Caco-2 (cell line): ENCODE measurements at regions not wholly inside any gene's neighbourhood (a gene's known extent, or its start where the extent isn't known, plus 50 kb on each side); places are given as distances from the start of the nearest gene placed in this dataset.

Experiments used
- BruUV-seq: library from RNA; stranded (reverse); fragments of 400-500 nt; replicated peaks from 2 replicates; lab custom pipeline; 2021; lab: Mats Ljungman, UMichigan
- CTCF ChIA-PET: fragments of 300-600 bp; sonication (Branson Sonifier 250); formaldehyde crosslinking; loops from one replicate; lab custom pipeline; 2022; ENCODE audit warnings: antibody characterized with exemption; lab: Charles Lee
- POLR2A ChIA-PET: fragments of 300-600 bp; sonication (Branson Sonifier 250); formaldehyde crosslinking; loops from one replicate; lab custom pipeline; 2022; ENCODE audit warnings: antibody characterized with exemption; lab: Charles Lee
- DNase-seq, 2 experiments: peaks; one replicate each; pipeline versions ENCODE4 v3.0.0 to v3.0.0-alpha.2; 2020 to 2022
- H3K27me3 ChIP-seq: replicated peaks from 2 replicates; pipeline ENCODE4 v1.6.0; 2011; ENCODE audit warnings: low read length; ENCODE audit not compliant: control insufficient read depth, insufficient read depth
- H3K36me3 ChIP-seq: 2 replicates; pipeline ENCODE4 v1.5.1; 2011; ENCODE audit warnings: low read length; ENCODE audit not compliant: control insufficient read depth, insufficient read depth
- H3K4me1 ChIP-seq: fragments of 250-450 bp; sonication (Bioruptor Pico); 2 replicates; pipeline ENCODE4 v1.5.1; 2020; ENCODE audit warnings: mild to moderate bottlenecking
- H3K4me3 ChIP-seq: 2 replicates; pipeline ENCODE4 v1.5.1; 2011; ENCODE audit warnings: low read depth, mild to moderate bottlenecking, control low read depth, low read length
- H3K9me3 ChIP-seq: fragments of 250-450 bp; sonication (Bioruptor Pico); 2 replicates; pipeline ENCODE4 v1.5.1; 2020; ENCODE audit warnings: mild to moderate bottlenecking, moderate library complexity
- H3K27ac Mint-ChIP-seq: one replicate; pipeline ENCODE4 v1.8.0; 2022; ENCODE audit warnings: mixed read lengths; ENCODE audit not compliant: unreplicated experiment
- H3K27me3 Mint-ChIP-seq: one replicate; pipeline ENCODE4 v1.8.0; 2022; ENCODE audit warnings: mixed read lengths; ENCODE audit not compliant: insufficient read depth, unreplicated experiment
- H3K36me3 Mint-ChIP-seq: one replicate; pipeline ENCODE4 v1.8.0; 2022; ENCODE audit warnings: mild to moderate bottlenecking, mixed read lengths; ENCODE audit not compliant: insufficient read depth, unreplicated experiment
- H3K4me1 Mint-ChIP-seq: one replicate; pipeline ENCODE4 v1.8.0; 2022; ENCODE audit warnings: low read depth, mixed read lengths; ENCODE audit not compliant: unreplicated experiment
- H3K4me3 Mint-ChIP-seq: one replicate; pipeline ENCODE4 v1.8.0; 2022; ENCODE audit warnings: mild to moderate bottlenecking, moderate library complexity, mixed read lengths; ENCODE audit not compliant: unreplicated experiment
- H3K9me3 Mint-ChIP-seq: one replicate; pipeline ENCODE4 v1.8.0; 2022; ENCODE audit warnings: mixed read lengths; ENCODE audit not compliant: unreplicated experiment
- intact Hi-C: fragments of 100-400 bp; cut with micrococcal nuclease; formaldehyde crosslinking; loops from one replicate; pipeline ENCODE4 v1.10.0; 2022; ENCODE audit not compliant: unreplicated experiment
- TF ChIP-seq, protein P1 (sequence below), 2 experiments: fragments of 200-600 bp in 1 of 2; IDR thresholded peaks; 1 replicate in 1 of 2; 2 replicates in 1 of 2; pipeline versions ENCODE4 v1.5.1 to v1.8.0; 2011 to 2022; ENCODE audit warnings: antibody characterized with exemption in 1 of 2, control low read depth in 1 of 2, inconsistent platforms in 1 of 2, low read depth in 1 of 2, low read length in 1 of 2, mild to moderate bottlenecking in 1 of 2, moderate library complexity in 1 of 2; ENCODE audit not compliant: insufficient read depth in 1 of 2, severe bottlenecking in 1 of 2, unreplicated experiment in 1 of 2

DNA sequence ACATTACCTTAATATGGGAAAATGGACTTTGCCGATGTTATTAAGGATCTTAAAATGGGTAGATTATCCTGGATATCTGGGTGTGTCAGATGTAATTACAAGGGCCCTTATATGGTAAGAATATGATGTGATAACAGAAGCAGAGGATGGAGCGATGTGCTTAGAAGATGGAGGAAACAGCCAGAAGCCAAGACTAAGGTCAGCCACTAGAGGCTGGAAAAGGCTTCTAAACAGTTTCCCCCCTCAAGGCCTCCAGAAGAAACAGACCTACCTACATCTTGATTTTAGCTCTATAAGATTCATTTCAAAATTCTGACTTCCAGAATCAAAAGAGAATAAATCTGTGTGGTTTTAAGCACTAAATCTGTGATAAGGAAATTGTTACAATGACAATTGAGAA is 131.9 kb downstream of the CAAP1 start:
- Mint-ChIP-seq H3K4me1 (no peaks in the 10 kb centered on the region), H3K36me3 (peaks cover 6% of the 10 kb centered on the region), H3K27me3 (peaks cover 5% of the 10 kb centered on the region), H3K27ac (no peak overlapping the region), H3K4me3 (no peak overlapping the region), H3K9me3 (no peaks in the 10 kb centered on the region)
- TF ChIP-seq, protein P1, sequence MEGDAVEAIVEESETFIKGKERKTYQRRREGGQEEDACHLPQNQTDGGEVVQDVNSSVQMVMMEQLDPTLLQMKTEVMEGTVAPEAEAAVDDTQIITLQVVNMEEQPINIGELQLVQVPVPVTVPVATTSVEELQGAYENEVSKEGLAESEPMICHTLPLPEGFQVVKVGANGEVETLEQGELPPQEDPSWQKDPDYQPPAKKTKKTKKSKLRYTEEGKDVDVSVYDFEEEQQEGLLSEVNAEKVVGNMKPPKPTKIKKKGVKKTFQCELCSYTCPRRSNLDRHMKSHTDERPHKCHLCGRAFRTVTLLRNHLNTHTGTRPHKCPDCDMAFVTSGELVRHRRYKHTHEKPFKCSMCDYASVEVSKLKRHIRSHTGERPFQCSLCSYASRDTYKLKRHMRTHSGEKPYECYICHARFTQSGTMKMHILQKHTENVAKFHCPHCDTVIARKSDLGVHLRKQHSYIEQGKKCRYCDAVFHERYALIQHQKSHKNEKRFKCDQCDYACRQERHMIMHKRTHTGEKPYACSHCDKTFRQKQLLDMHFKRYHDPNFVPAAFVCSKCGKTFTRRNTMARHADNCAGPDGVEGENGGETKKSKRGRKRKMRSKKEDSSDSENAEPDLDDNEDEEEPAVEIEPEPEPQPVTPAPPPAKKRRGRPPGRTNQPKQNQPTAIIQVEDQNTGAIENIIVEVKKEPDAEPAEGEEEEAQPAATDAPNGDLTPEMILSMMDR (IDR thresholded peaks at IDR 0.05; ENCODE audit: insufficient read depth in 1 of 2, low read depth in 1 of 2, low read length in 1 of 2, severe bottlenecking in 1 of 2, unreplicated experiment in 1 of 2): no peak
- ChIA-PET CTCF (no interaction called here), POLR2A (no interaction called here)
- Histone ChIP-seq H3K27me3 (no peaks in the 10 kb centered on the region), H3K9me3 (no peaks in the 10 kb centered on the region), H3K36me3 (no peaks in the 10 kb centered on the region), H3K4me1 (no peaks in the 10 kb centered on the region), H3K4me3 (no peak overlapping the region)
- intact Hi-C loops: no loop called here
- no peak for DNase-seq
- no TSS peak for BruUV-seq

DNA sequence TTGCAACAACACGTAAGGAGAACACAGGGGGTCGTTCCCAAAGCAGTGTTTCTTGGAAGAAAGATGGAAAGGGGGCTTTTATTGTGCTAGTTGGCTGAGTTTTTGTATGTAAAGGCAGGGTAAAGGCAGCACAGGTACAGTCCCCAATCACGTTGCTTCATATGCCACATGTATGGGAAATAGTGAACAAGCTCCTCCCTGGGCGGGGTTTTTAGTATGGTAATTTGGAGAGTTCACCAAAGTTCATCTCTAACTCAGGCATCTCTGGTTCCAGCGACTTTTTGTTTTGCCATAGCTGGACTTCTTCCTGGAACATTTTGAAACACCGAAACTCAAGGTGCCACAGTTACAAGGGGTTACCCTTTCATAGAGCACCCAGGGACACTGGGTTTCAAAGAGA is 133.9 kb downstream of the CAAP1 start:
- H3K4me3 ChIP-seq: no peak overlapping the region
- H3K4me1 Mint-ChIP-seq: no peaks in the 10 kb centered on the region
- no peak overlapping the region for H3K27ac Mint-ChIP-seq
- no TSS peak for BruUV-seq
- TF ChIP-seq, protein P1 (IDR thresholded peaks at IDR 0.05; ENCODE audit: insufficient read depth in 1 of 2, low read depth in 1 of 2, low read length in 1 of 2, severe bottlenecking in 1 of 2, unreplicated experiment in 1 of 2): no peak
- intact Hi-C loops: no loop called here
- H3K4me1 ChIP-seq: no peaks in the 10 kb centered on the region
- no peaks in the 10 kb centered on the region for H3K9me3 ChIP-seq
- H3K27me3 Mint-ChIP-seq: peaks cover 5% of the 10 kb centered on the region
- DNase-seq: no peak
- peaks cover 3% of the 10 kb centered on the region for H3K36me3 Mint-ChIP-seq
- ChIA-PET POLR2A (no interaction called here), CTCF (interaction anchor here (0.6 kb wide), 1 partner anchor 240 kb away, joined by 4 read pairs; no protein-coding TSS in a partner anchor)
- H3K9me3 Mint-ChIP-seq: no peaks in the 10 kb centered on the region
- no peak overlapping the region for H3K4me3 Mint-ChIP-seq
- H3K36me3 ChIP-seq: no peaks in the 10 kb centered on the region
- H3K27me3 ChIP-seq: no peaks in the 10 kb centered on the region

DNA sequence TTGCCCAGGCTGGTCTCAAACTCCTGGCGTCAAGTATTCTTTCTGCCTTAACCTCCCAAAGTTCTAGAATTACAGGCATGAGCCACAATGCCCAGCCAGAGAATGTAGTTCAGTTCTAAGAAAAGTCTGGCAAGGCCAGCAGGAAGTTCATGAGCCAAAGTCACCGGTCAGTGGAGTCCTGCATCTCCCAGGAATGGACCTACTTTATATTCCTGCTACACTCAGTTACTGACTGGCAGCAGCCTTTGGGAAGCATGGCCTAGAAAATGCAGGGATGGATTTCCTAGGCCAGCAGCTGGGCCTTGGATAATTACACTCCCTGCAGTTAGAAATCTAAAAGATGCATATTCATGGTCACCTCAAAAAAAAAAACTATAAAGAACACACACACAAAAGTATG is 135.7 kb downstream of the CAAP1 start:
- intact Hi-C loops: no loop called here
- Mint-ChIP-seq H3K36me3 (no peaks in the 10 kb centered on the region), H3K9me3 (no peaks in the 10 kb centered on the region), H3K4me3 (no peak overlapping the region), H3K27ac (no peak overlapping the region), H3K4me1 (no peaks in the 10 kb centered on the region), H3K27me3 (peaks cover 5% of the 10 kb centered on the region)
- H3K27me3 ChIP-seq: no peaks in the 10 kb centered on the region
- H3K36me3 ChIP-seq: no peaks in the 10 kb centered on the region
- no peaks in the 10 kb centered on the region for H3K9me3 ChIP-seq
- TF ChIP-seq, protein P1 (IDR thresholded peaks at IDR 0.05; ENCODE audit: insufficient read depth in 1 of 2, low read depth in 1 of 2, low read length in 1 of 2, severe bottlenecking in 1 of 2, unreplicated experiment in 1 of 2): no peak
- POLR2A ChIA-PET: no interaction called here
- no peaks in the 10 kb centered on the region for H3K4me1 ChIP-seq
- BruUV-seq: no TSS peak
- H3K4me3 ChIP-seq: no peak overlapping the region
- DNase-seq: no peak
- CTCF ChIA-PET: no interaction called here
